SK-N-SH treated with all-trans-retinoic acid at 6 μM for 48 hours (cell line): ENCODE measurements at regions not wholly inside any gene's neighbourhood (a gene's known extent, or its start where the extent isn't known, plus 50 kb on each side); places are given as distances from the start of the nearest gene placed in this dataset.

Experiments used
- ATAC-seq: fragments of 200-7000 bp; cut with Tn5 transposase; 3 replicates; pipeline ENCODE4 v1.9.1; 2020; ENCODE audit warnings: mild to moderate bottlenecking, moderate library complexity
- ARNTL ChIP-seq: fragments of 450-650 bp; formaldehyde crosslinking; IDR thresholded peaks from 2 replicates; pipeline ENCODE4 v1.5.0; 2020; ENCODE audit warnings: low read depth, mild to moderate bottlenecking, moderate library complexity, borderline replicate concordance
- BACH2 ChIP-seq: fragments of 250-450 bp; sonication (Bioruptor Pico); IDR thresholded peaks from 2 replicates; pipeline ENCODE4 v1.9.0; 2021; ENCODE audit warnings: mild to moderate bottlenecking, borderline replicate concordance
- CREB5 ChIP-seq: fragments of 250-450 bp; sonication (Bioruptor Pico); IDR thresholded peaks from 2 replicates; pipeline ENCODE4 v1.5.1; 2020; ENCODE audit warnings: low read depth, mild to moderate bottlenecking, moderate library complexity
- CSRNP3 ChIP-seq: fragments of 250-450 bp; sonication (Bioruptor Pico); IDR thresholded peaks from 2 replicates; pipeline ENCODE4 v1.5.1; 2021; ENCODE audit warnings: mild to moderate bottlenecking, moderate library complexity
- ESRRG ChIP-seq: fragments of 250-450 bp; sonication (Bioruptor Pico); IDR thresholded peaks from 2 replicates; pipeline ENCODE4 v1.6.1; 2021; ENCODE audit warnings: mild to moderate bottlenecking
- GLIS3 ChIP-seq: fragments of 250-450 bp; sonication (Bioruptor Pico); IDR thresholded peaks from 2 replicates; pipeline ENCODE4 v1.5.0; 2020; ENCODE audit warnings: mild to moderate bottlenecking, moderate library complexity
- ISL1 ChIP-seq: fragments of 250-450 bp; sonication (Bioruptor Pico); IDR thresholded peaks from 2 replicates; pipeline ENCODE4 v2.1.2; 2022; ENCODE audit warnings: mild to moderate bottlenecking, moderate library complexity
- PATZ1 ChIP-seq: fragments of 250-450 bp; sonication (Bioruptor Pico); IDR thresholded peaks from 2 replicates; pipeline ENCODE4 v1.8.0; 2020; ENCODE audit warnings: mild to moderate bottlenecking, moderate library complexity, borderline replicate concordance
- POU6F1 ChIP-seq: fragments of 250-450 bp; sonication (Bioruptor Pico); IDR thresholded peaks from 2 replicates; pipeline ENCODE4 v1.8.0; 2021; ENCODE audit warnings: low read depth, mild to moderate bottlenecking, moderate library complexity, borderline replicate concordance
- PPARA ChIP-seq: fragments of 250-450 bp; sonication (Bioruptor Pico); IDR thresholded peaks from 2 replicates; pipeline ENCODE4 v1.5.0; 2020; ENCODE audit warnings: mild to moderate bottlenecking, borderline replicate concordance
- TCF4 ChIP-seq: fragments of 250-450 bp; sonication (Bioruptor Pico); IDR thresholded peaks from 2 replicates; pipeline ENCODE4 v1.8.0; 2021; ENCODE audit warnings: mild to moderate bottlenecking, moderate library complexity, borderline replicate concordance
- TSHZ2 ChIP-seq: fragments of 250-450 bp; sonication (Bioruptor Pico); IDR thresholded peaks from 2 replicates; pipeline ENCODE4 v1.5.0; 2020; ENCODE audit warnings: mild to moderate bottlenecking, moderate library complexity
- ZC3H10 ChIP-seq: fragments of 250-450 bp; sonication (Bioruptor Pico); IDR thresholded peaks from 2 replicates; pipeline ENCODE4 v1.5.1; 2021; ENCODE audit warnings: mild to moderate bottlenecking, moderate library complexity
- ZNF565 ChIP-seq: fragments of 450-650 bp; formaldehyde crosslinking; conservative IDR thresholded peaks from 2 replicates; pipeline ENCODE4 v1.5.0; 2020; ENCODE audit warnings: low read depth, mild to moderate bottlenecking, moderate library complexity
- ZNF70 ChIP-seq: fragments of 450-650 bp; formaldehyde crosslinking; IDR thresholded peaks from 2 replicates; pipeline ENCODE4 v1.5.0; 2020; ENCODE audit warnings: mild to moderate bottlenecking, moderate library complexity
- ZNF8 ChIP-seq: fragments of 450-650 bp; formaldehyde crosslinking; IDR thresholded peaks from 2 replicates; pipeline ENCODE4 v1.5.0; 2020; ENCODE audit warnings: mild to moderate bottlenecking, moderate library complexity

- ATAC-seq: no peak
- TF ChIP-seq ZC3H10 (CRISPR knock-in tag): no peak
- no peak for TF ChIP-seq ZNF70 (CRISPR knock-in tag)
- TF ChIP-seq CREB5 (CRISPR knock-in tag): no peak
- no peak for TF ChIP-seq PPARA (CRISPR knock-in tag)
- no peak for TF ChIP-seq GLIS3 (CRISPR knock-in tag)
- TF ChIP-seq POU6F1 (CRISPR knock-in tag): no peak
- no peak for TF ChIP-seq ESRRG
- no peak for TF ChIP-seq CSRNP3 (CRISPR knock-in tag)
- TF ChIP-seq ZNF8: no peak
- no peak for TF ChIP-seq TCF4 (CRISPR knock-in tag)
- no peak for TF ChIP-seq TSHZ2 (CRISPR knock-in tag)
- no peak for TF ChIP-seq ZNF565
Measured at GRCh38 chr3:55315396-55315795, 171.7 kb downstream of the WNT5A start.

GRCh38 chr3:55313666-55314065, 173.4 kb downstream of the WNT5A start:
- no peak for TF ChIP-seq ESRRG
- no peak for TF ChIP-seq ZNF70 (CRISPR knock-in tag)
- no peak for TF ChIP-seq POU6F1 (CRISPR knock-in tag)
- TF ChIP-seq ARNTL (CRISPR knock-in tag): no peak
- no peak for TF ChIP-seq PATZ1 (CRISPR knock-in tag)
- no peak for TF ChIP-seq ZNF565
- no peak for TF ChIP-seq TSHZ2 (CRISPR knock-in tag)
- no peak for ATAC-seq

- ATAC-seq: no peak
- TF ChIP-seq BACH2 (CRISPR knock-in tag) (no peak), ISL1 (CRISPR knock-in tag) (no peak), TSHZ2 (CRISPR knock-in tag) (no peak), POU6F1 (CRISPR knock-in tag) (no peak), CSRNP3 (CRISPR knock-in tag) (no peak)
Measured at GRCh38 chr3:55309336-55309735, 177.8 kb downstream of the WNT5A start.
